Endodermal cell (in vitro differentiated cells): ENCODE measurements at regions not wholly inside any gene's neighbourhood (a gene's known extent, or its start where the extent isn't known, plus 50 kb on each side); places are given as distances from the start of the nearest gene placed in this dataset.

Source experiments
- DNase-seq: peaks from one replicate; pipeline ENCODE4 v3.0.0-alpha.2; 2017
- H3K27ac ChIP-seq: 2 replicates; pipeline ENCODE4 v1.5.1; 2013; ENCODE audit warnings: mild to moderate bottlenecking, low read depth, low read length, moderate library complexity
- H3K27me3 ChIP-seq: 2 replicates; pipeline ENCODE4 v1.6.1; 2013; ENCODE audit warnings: mild to moderate bottlenecking, low read length, moderate library complexity; ENCODE audit not compliant: insufficient read depth, control insufficient read depth, poor library complexity, severe bottlenecking
- H3K36me3 ChIP-seq: 2 replicates; pipeline ENCODE4 v1.7.0; 2013; ENCODE audit warnings: mild to moderate bottlenecking, low read length, moderate library complexity; ENCODE audit not compliant: control insufficient read depth, insufficient read depth
- H3K4me1 ChIP-seq: one replicate; pipeline ENCODE4 v1.7.0; 2013; ENCODE audit warnings: low read length; ENCODE audit not compliant: control insufficient read depth, insufficient read depth
- H3K4me3 ChIP-seq: 2 replicates; pipeline ENCODE4 v1.5.1; 2013; ENCODE audit warnings: mild to moderate bottlenecking, low read length, moderate library complexity
- H3K9ac ChIP-seq: 2 replicates; pipeline ENCODE4 v1.6.1; 2013; ENCODE audit warnings: mild to moderate bottlenecking, low read length, moderate library complexity; ENCODE audit not compliant: poor library complexity, severe bottlenecking; ENCODE audit errors: extremely low read depth
- H3K9me3 ChIP-seq: 2 replicates; pipeline ENCODE4 v1.6.1; 2013; ENCODE audit warnings: mild to moderate bottlenecking, low read length, moderate library complexity; ENCODE audit not compliant: control insufficient read depth
- H3K27ac Mint-ChIP-seq: 2 replicates; pipeline ENCODE4 v1.8.0; 2020; ENCODE audit warnings: mixed read lengths
- H3K27me3 Mint-ChIP-seq: 2 replicates; pipeline ENCODE4 v1.8.0; 2021; ENCODE audit warnings: mild to moderate bottlenecking, mixed read lengths; ENCODE audit not compliant: insufficient read depth
- H3K36me3 Mint-ChIP-seq: 2 replicates; pipeline ENCODE4 v1.8.0; 2020; ENCODE audit warnings: low read depth, mixed read lengths
- H3K4me1 Mint-ChIP-seq: 2 replicates; pipeline ENCODE4 v1.8.0; 2020; ENCODE audit warnings: mixed read lengths
- H3K4me3 Mint-ChIP-seq: 2 replicates; pipeline ENCODE4 v1.8.0; 2020; ENCODE audit warnings: mild to moderate bottlenecking, moderate library complexity, mixed read lengths
- H3K9me3 Mint-ChIP-seq: 2 replicates; pipeline ENCODE4 v1.8.0; 2020; ENCODE audit warnings: mild to moderate bottlenecking, mixed read lengths
- CTCF ChIP-seq: fragments of 200-600 bp; sonication (generic); conservative IDR thresholded peaks from 2 replicates; pipeline ENCODE4 v1.5.0; 2021; ENCODE audit warnings: antibody characterized with exemption, mild to moderate bottlenecking
- WGBS, 2 experiments: methylation state at CpG; one replicate each; pipeline versions ENCODE4 v1.1.5 to v1.1.7; 2013; ENCODE audit warnings: missing lambda C conversion rate in 2 of 2, mixed read lengths in 1 of 2; ENCODE audit not compliant: insufficient coverage in 1 of 2, insufficient read length in 1 of 2; 5-methylcytosine and 5-hydroxymethylcytosine counted together

GRCh38 chr6:105993341-105994117 lies 92.6 kb upstream of the PRDM1 start:
- Mint-ChIP-seq H3K36me3 (peaks cover 6% of the 10 kb centered on the region), H3K9me3 (no peaks in the 10 kb centered on the region), H3K27me3 (peaks cover 77% of the 10 kb centered on the region), H3K4me1 (peaks cover 24% of the 10 kb centered on the region), H3K4me3 (peak overlapping the region; percentile 78), H3K27ac (peak overlapping the region; percentile 72)
- H3K9ac ChIP-seq: peak overlapping the region; percentile 90
- WGBS, 2 experiments: 0 to 4% methylated on average over 21 to 23 of the region's 23 CpGs
- no peak for TF ChIP-seq CTCF
- no peaks in the 10 kb centered on the region for H3K9me3 ChIP-seq
- no peak overlapping the region for H3K27ac ChIP-seq
- DNase-seq: peak; percentile 81
- H3K4me1 ChIP-seq: peaks cover 6% of the 10 kb centered on the region
- peaks cover 6% of the 10 kb centered on the region for H3K36me3 ChIP-seq
- H3K4me3 ChIP-seq: peak overlapping the region; percentile 94
- H3K27me3 ChIP-seq: peaks cover 7% of the 10 kb centered on the region

- H3K4me3 Mint-ChIP-seq: peak overlapping the region; percentile 78
- H3K27ac Mint-ChIP-seq: peak overlapping the region; percentile 72
- Histone ChIP-seq H3K4me1 (peaks cover 6% of the 10 kb centered on the region), H3K27ac (no peak overlapping the region), H3K9me3 (no peaks in the 10 kb centered on the region), H3K4me3 (peak overlapping the region; percentile 94), H3K9ac (peak overlapping the region; percentile 56), H3K27me3 (peaks cover 13% of the 10 kb centered on the region), H3K36me3 (no peaks in the 10 kb centered on the region)
- no peaks in the 10 kb centered on the region for H3K9me3 Mint-ChIP-seq
- TF ChIP-seq CTCF: no peak
- H3K4me1 Mint-ChIP-seq: peaks cover 24% of the 10 kb centered on the region
- WGBS, 2 experiments: 4 to 6% methylated on average over 25 to 34 of the region's 34 CpGs
- H3K36me3 Mint-ChIP-seq: peaks cover under 1% of the 10 kb centered on the region
- H3K27me3 Mint-ChIP-seq: peaks cover 88% of the 10 kb centered on the region
- peak; percentile 93 for DNase-seq
These were observed 93.7 kb upstream of the PRDM1 start for GRCh38 chr6:105992315-105992961.

- H3K9me3 ChIP-seq: no peaks in the 10 kb centered on the region
- H3K36me3 Mint-ChIP-seq: no peaks in the 10 kb centered on the region
- peak overlapping the region; percentile 78 for H3K4me3 Mint-ChIP-seq
- H3K27me3 Mint-ChIP-seq: peaks cover 89% of the 10 kb centered on the region
- no peaks in the 10 kb centered on the region for H3K9me3 Mint-ChIP-seq
- DNase-seq: peak; percentile 79
- peaks cover 26% of the 10 kb centered on the region for H3K4me1 Mint-ChIP-seq
- peak overlapping the region; percentile 56 for H3K9ac ChIP-seq
- H3K27me3 ChIP-seq: peaks cover 15% of the 10 kb centered on the region
- peaks cover 6% of the 10 kb centered on the region for H3K4me1 ChIP-seq
- 3 to 5% methylated on average over 12 to 23 of the region's 23 CpGs for WGBS, 2 experiments
- H3K27ac Mint-ChIP-seq: peak overlapping the region; percentile 72
- no peaks in the 10 kb centered on the region for H3K36me3 ChIP-seq
- H3K27ac ChIP-seq: no peak overlapping the region
- TF ChIP-seq CTCF: no peak
- peak overlapping the region; percentile 94 for H3K4me3 ChIP-seq
These were observed 94.4 kb upstream of the PRDM1 start for GRCh38 chr6:105991561-105992314.
